ENCODE measurements at regions not wholly inside any gene's neighbourhood (a gene's known extent, or its start where the extent isn't known, plus 50 kb on each side); places are given as distances from the start of the nearest gene placed in this dataset.

GRCh38 chr11:97667057-97667456 lies 1277.2 kb downstream of the JRKL start:
- TF ChIP-seq CTCF (IDR thresholded peaks at IDR 0.05) = no peak
- TF ChIP-seq POLR2AphosphoS5 (IDR thresholded peaks at IDR 0.05) = no peak
- no peak for TF ChIP-seq POLR2A (IDR thresholded peaks at IDR 0.05)
- TF ChIP-seq EP300 (IDR thresholded peaks at IDR 0.05) = no peak

Data from sigmoid colon (tissue), 4 donors.